ENCODE measurements at regions not wholly inside any gene's neighbourhood (a gene's known extent, or its start where the extent isn't known, plus 50 kb on each side); places are given as distances from the start of the nearest gene placed in this dataset.
A peak's percentile ranks its signal among the peaks of the same experiment; 100 is the strongest.

DNA sequence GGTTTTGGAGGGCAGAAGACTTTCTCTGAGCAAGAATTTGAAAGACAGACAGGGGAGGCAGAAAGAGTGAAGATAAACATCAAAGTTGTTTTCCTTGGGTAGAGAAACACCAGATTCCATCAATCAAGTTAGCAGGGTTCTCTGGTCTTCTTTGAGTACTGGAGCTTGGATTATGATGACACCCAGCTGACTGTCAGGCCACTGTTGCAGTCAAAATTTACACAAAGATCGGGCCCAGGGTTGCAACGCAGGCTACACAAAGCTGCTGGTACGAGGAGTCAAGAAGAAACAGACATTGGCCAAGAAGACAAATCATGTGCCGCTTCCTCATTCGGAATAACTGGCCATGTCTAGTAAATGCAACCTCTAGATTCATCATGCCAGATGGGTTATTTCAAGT is 396.2 kb upstream of the XYLT1 start:
- no peak for DNase-seq (ENCODE audit: low read depth)

DNA sequence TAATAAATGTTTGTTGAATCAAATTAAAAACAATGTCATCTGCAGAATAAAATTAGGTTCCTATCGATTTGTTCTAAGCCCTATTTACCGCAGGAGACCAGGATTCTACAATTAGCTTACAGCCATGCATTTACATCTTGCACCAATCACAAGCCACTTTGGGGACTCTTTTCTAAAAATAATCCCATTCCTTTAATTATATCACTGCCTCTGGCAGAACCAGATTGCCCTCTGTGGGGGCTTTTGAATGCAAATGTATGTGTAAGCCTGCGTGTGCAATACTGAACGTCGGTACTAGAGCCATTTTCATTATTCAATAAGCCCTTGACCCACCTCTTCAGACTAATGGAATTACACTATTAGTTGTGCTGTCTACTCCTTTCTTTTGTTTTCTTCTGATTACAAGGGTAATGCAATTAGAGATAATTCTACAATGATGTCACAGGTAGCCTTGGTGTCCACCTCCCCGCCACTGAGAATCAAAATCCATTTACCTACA is 391.3 kb upstream of the XYLT1 start:
- DNase-seq (ENCODE audit: low read depth): no peak

DNA sequence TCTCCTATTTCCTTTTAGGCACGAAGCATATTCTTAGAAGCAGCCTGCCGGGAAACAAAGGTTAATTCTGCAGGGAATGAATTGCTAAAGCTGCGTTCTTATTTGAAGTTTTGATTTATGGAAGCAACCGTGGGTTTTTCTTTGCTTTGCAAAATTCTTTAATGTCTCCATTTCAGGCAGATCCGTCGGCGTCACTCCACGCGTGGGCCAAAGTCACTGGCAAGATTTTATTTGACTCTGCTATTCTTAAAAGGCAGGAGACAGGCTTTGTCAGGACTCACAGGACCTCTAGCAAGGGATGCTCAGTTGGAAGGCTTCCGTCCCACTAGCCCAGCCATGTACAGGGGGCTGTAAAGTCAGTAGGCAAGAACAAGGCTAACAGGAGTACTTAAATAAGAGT is 387.3 kb upstream of the XYLT1 start:
- no peak for DNase-seq (ENCODE audit: low read depth)

DNA sequence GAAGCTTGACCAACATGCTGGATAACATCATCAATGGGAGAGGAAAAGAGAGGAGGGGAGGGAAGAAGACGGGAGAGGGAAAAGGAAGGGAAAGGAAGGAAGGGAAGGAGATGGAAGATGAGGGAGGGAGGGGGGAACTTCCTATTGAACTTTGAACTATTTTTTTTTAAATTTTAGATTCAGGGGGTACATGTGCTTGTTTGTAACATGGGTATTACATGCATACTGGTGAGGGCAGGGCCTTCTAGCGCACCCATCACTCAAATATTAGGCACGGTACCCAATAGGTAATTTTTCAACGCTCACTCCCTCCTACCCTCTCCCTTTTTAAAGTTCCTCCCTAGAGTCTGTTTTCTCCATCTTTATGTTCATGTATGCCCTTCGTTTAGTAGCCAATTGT is 383.2 kb upstream of the XYLT1 start:
- no peak for DNase-seq (ENCODE audit: low read depth)

DNA sequence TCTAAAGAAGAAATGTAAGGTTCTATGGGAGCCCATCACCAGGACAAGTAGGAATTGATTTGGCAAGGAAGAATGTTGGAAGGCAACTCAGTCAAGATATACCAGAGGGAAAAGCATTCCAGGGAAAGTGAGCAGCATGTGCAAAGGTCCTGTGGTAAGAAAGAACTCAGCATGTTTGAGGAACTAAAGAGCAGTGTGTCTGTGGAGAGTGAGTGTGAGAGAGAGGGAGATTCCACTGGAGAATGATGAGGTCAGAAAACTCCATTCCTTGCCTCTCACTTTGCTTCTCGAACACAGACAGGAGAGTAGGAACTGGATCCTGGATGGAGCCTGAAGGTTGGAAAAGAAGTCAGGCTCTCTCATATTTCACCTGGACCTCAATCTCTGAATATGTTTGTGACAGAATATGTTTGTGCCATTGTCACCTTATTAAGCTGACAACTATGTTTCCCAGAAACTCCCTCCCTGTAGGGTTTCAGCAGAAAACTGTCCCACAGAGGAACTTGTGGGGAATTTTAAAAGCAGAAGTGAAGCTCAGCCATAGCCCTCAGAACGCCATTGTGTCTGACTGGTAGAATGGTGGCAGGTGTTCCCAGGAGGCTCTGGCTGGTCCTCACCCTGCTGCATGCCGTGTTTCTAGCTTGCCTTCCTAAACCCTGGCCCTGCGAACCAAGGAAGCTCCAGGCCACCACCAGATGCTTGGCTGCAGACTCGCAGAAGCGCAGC is 382.4 kb upstream of the XYLT1 start:
- DNase-seq (ENCODE audit: low read depth): no peak

DNA sequence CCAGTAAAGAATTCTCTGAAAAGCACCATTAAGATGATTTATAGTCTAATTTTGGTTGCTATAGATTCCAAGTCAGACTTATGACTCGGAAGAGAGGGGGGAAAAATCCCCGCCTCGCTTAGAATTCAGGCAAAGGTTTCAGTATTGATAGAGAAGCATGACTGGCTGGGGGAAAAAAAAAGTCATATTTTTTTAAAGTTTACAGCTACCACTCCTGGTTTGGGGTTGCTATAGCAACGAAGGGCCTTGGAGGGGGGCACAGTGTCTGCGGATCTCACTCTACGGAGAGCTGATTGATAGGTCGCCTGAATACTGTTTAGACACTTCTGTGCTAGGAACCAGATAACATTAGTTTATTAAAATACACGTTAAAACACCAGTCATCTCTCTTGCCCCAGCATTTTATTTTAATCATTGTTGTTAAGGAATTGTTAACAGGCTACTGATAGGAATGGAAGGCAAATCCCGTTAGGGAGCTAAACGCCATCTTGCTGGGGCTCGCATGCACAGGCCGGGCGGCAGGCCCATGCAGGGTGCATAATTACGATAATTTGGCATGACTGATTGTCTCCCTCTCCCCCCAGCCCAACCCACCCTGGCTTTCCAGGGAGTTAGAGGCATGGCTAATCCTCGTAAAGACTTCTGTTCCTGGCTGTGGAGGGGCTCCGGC is 380.0 kb upstream of the XYLT1 start:
- DNase-seq (ENCODE audit: low read depth): no peak

DNA sequence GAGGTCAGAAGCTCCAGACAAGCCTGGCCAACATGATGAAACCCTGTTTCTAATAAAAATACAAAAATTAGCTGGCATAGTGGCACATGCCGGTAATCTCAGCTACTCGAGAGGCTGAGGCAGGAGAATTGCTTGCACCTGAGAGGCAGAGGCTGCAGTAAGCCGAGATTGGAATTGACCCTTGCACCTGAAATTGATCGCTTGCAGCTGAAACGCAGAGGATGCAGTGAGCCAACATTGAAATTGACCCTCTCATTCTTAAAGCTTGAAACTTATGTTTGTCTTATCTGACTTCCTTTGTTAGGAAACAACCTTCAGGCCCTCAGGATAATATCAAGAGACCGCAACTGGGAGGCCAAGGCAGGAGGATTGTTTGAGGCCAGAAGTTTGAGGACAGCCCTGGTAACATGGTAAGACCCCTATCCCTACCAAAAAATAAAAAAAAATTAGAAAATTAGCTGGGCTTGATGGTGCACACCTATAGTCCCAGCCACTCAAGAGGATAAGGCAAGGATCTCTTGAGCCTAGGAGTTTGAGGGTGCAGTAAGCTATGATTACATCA is 376.6 kb upstream of the XYLT1 start:
- DNase-seq (ENCODE audit: low read depth): no peak

DNA sequence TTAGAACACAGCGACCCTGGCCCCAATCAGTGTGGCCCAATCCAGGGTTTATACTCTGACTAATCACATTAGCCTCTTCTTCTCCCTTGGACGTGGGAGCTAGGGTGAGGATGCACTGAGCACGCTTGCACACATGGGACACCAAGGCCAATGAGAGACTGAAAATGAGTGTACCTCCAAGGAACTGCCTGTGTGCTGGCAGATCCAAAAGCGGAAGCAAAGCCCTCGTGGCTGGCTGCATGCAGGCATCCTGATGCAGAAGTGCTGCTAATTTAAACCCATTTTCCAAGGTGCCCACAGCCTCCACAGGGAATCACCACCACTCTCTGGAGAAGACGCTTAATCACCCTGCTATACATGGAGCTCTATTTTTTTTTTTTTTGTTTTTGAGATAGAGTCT is 375.3 kb upstream of the XYLT1 start:
- DNase-seq (ENCODE audit: low read depth): no peak

DNA sequence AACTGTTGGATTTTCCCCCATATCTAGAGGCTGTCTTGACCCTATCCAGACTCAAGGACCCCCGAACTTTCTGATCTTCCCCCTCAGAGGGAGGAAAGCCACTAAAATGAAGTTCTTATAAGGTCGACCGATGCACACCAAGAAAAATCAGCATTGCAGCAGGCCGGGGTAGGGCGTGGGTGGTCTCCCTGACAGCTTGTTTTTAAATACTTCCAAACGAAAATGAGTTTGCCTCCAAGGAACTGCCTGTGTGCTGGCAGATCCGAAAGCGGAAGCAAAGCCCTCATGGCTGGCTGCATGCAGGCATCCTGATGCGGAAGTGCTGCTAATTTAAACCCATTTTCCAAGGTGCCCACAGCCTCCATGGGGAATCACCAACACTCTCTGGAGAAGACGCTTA is 374.3 kb upstream of the XYLT1 start:
- no peak for DNase-seq (ENCODE audit: low read depth)

DNA sequence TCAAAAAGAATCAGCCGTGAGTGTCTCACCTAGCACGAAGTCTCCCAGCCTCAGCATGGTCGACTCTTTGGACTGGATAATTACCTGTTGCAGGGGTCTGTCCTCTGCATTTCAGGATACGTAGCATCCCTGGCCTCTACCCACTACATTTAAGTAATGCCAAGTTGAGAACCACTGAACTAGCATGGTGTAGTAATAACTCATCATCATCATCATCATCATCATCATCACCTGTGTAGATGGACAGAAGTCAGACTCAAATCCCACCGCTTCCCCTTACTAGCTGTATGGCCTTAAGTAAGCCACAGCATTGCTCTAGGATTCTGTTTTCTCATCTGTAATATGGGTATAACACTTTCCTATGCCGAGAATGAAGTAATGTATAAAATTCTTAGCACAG is 373.1 kb upstream of the XYLT1 start:
- DNase-seq (ENCODE audit: low read depth): no peak

DNA sequence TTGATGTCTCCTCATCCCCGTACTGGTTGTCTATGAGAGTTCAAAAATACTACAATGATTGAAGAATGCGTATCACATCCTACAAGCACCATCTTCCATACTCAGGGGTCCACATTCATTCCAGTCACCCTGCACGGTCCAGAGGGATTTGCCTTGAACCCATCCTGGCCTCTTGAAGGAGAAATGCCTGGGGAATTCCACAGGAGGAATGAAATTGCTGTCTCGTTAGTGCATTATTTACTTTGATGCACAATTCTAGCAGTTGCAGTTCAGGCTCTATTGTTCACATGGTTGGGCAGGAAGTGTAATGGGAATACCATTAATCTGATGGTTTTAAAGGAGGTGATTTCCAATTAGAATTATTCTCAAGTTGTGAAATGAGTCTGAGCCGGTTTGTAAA is 369.1 kb upstream of the XYLT1 start:
- no peak for DNase-seq (ENCODE audit: low read depth)

DNA sequence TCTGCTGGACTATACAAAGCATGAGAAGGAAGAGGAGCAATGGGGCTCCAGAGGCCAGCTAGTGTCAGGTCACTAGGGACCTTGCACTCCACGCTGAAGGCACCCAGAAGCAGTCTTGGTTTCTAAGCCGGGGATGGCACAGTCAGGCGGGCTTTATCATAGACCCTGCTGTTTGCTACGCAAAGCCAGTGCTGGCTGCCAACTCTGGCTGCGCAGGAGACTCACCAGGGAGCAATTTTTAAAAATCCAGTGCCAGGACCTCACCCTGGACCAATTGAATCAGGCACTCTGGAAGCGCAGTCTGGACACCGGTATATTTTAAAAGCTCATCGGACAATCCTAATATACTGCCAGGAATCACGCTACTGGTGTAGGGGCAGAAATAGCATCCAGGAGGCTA is 368.5 kb upstream of the XYLT1 start:
- DNase-seq (ENCODE audit: low read depth): no peak

DNA sequence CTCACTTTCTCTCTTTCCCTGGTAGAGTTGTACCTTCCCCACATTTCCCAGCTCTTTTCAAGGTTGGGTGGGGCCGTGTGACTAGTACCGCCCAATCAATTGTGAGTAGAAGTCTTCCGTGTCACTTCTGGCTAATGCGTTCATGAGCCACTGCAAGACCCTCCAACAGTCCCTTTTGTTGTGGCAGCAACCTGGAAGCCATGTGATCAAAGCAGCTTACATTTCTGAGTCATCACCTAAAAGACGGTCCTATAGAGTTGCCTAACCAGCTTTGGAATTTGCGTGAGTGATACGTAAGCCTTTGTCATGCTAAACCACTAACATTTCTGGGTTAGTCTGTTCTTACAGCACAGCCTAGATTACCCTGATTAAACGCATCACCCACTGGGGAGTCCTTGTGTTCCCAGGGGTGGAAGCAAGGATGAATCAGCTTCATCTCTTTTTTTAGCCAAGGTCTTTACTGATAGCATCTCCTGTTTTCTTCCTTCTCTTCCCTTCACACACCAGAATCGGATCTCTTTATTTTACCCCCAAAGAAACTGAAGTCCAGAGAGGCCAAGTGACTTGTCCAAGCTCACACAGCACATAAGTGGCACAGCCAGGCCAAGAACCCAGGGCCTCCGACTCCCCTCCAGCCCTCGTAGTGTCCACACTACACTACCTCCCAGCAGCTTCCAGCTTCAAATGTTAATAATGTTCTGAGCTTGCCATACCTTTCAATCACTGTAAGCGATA is 366.3 kb upstream of the XYLT1 start:
- DNase-seq (ENCODE audit: low read depth): peak; percentile 98

DNA sequence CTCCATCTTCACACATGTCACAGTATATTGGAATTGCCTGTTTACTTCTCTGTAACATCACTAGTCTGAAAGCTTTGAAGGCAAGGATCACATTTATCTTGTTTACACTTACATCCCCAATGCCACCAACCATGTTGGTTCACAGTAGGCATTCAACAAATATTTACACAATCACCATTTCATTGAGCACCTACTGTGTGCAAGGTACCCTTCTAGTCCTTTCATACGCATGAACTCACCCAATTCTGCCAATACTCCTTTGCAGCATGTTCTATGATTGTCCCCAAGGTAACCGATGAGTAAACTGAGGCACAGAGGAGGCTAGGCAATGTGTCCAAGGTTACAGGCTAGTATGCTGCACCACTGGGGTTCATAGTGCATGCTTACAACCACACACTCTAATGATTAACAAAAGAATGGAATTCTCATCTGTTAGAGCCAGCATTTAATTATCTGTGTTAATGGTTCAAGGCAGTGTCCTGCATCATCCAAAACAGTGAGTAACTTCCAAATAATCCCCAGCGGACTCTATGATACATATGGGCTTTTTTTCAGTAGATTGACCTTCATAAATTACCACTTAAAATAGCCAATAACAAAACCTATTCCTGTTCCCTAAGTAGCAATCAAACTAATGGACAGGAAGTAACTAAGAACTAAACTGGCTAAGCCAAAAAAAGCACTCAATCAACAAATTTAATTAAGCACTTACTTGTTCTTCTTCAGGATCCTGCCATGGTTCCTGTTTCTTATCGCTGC is 364.5 kb upstream of the XYLT1 start:
- DNase-seq (ENCODE audit: low read depth): no peak

DNA sequence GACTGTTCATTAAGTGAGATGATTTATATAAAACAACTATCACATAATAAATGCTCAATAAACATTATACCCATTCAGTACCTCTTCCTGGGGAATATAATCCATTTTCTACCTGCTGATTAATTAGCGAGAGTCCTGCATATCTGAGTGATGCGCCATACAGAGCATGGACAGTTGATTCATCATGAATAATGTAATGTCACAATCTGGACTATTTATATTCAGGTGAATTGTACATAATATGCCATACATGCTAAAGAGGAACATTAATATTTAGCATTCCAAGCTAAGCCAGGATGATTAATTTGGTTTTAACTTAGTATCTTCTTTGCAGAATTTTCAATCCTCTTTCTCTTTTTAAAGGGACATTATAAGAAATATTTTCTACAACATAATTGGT is 362.0 kb upstream of the XYLT1 start:
- peak; percentile 30 for DNase-seq (ENCODE audit: low read depth)

DNA sequence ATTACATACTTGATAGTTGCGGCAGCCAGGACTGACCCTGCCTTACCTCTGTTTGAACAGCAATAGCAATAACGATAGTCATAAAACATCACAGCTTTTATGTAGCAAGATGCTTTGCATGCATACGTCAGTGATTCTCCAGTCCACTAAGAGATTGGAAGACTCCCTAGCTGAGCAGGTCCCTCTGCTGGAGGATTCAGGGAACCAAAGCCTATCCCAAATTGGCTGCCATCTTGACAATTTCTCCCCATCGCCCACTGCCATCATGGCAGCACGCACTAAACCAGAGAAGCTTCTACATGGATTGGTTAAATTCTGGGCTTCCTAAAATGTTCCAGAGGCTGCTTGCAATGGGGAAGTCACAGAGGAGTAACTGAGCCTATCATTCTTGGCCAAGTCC is 360.6 kb upstream of the XYLT1 start:
- DNase-seq (ENCODE audit: low read depth): no peak

DNA sequence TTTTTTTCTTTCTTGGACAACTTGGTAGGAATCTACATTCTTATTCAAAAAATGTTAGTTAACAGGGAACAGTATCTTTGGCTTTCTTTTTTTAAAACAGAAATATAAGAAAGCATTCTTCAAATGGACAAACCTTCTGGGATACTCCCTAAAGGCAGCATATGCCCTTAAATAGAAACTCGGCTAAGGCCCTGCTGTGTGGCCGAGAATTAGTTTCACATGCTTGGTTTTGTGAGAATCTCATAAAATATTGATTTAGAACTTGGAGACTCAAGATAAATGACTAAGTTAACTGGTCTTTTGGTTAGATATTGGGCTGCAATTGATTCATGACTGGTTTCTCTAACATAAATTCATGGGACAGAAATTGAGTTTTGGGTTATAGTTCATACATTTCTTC is 359.9 kb upstream of the XYLT1 start:
- no peak for DNase-seq (ENCODE audit: low read depth)

DNA sequence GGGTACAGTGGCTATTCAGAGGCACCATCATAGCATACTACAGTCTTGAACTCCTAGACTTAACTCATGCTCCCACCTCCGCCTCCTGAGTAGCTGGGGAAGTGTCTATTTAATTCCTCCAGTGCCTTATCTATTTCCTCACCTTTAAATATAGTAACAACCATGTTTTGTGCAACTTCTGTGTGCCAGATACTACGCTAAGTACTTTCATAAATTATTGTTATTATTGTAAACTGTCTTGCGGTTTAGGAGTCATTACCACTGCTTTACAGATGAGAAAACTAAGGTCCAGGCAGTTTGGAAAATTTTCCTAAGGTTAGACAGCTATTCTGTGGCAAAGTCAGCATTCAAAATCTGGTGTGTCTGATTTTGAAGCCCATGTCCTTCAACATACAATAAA is 359.1 kb upstream of the XYLT1 start:
- no peak for DNase-seq (ENCODE audit: low read depth)

DNA sequence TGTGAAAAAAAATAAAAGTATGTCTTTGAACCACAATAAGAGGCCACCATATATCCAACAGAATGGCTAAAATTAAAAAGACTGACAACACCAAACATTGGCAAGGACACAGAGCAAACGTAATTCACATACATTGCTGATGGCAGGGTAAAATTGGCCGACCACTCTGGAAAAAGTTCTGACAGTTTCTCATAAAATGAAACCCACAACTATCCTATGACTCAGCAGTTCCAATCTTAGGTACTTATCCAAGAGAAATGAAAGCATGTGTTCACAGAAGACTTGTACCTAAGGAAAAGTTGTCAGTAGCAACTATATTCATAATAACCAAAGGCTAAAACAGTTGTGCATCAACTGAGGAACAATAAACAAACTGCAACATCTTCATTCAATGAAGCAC is 357.3 kb upstream of the XYLT1 start:
- DNase-seq (ENCODE audit: low read depth): peak; percentile 74

DNA sequence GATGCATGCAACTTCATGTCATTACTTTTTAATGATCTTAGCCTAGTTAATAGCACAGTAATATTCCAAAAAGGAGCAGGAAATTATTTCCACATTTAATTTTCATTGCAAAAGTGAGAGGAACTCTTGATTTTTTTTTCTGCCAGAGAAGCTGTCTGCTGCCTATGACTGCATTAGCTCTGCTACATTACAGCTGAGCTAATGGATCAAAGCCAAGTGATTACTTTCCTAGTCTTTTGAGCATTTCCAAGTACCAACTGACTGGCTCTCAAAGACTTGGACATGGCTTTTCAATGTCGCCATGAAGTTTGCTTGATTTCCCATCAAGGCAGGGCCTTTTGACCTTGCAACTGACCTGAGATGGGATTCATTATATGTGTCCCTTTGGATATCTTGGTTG is 356.6 kb upstream of the XYLT1 start:
- DNase-seq (ENCODE audit: low read depth): no peak

DNA sequence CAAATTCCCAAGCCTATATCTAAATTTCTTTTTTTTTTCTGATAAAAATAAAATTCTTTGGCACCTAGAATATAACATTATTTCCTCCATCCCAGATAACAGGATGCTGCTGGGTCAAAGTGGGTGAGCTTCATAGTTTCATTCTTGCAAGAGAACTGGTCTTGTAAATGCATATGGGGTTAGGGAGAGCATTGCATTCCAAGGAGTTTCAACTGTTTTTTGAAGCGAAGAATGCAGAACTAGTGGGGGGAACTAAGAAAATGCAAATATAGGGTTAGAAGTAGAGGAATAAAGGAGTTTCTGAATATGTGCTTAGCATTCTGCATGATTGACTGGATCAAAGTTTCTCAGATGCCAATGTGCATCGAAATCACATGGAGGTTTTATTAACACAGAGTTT is 347.2 kb upstream of the XYLT1 start:
- DNase-seq (ENCODE audit: low read depth): no peak

DNA sequence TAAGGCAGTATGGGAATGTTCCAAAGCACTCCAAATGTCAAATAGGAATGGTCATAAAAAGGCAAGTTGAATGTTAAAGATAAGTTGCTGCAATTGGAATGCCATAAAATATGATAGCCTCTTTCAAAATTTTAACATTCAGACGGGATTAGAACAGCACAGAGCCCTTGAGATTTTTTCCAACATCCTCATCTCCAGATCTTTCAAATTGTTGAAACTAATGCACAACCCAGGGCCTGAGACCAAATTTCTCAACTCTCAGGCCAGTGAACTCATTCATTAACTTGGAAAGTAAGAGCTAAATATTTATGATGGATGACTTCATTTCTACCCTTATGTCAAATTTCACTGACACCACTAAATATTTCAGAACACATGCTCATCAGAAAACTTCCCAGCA is 346.5 kb upstream of the XYLT1 start:
- no peak for DNase-seq (ENCODE audit: low read depth)
